ENCODE measurements at regions not wholly inside any gene's neighbourhood (a gene's known extent, or its start where the extent isn't known, plus 50 kb on each side); places are given as distances from the start of the nearest gene placed in this dataset.

DNA sequence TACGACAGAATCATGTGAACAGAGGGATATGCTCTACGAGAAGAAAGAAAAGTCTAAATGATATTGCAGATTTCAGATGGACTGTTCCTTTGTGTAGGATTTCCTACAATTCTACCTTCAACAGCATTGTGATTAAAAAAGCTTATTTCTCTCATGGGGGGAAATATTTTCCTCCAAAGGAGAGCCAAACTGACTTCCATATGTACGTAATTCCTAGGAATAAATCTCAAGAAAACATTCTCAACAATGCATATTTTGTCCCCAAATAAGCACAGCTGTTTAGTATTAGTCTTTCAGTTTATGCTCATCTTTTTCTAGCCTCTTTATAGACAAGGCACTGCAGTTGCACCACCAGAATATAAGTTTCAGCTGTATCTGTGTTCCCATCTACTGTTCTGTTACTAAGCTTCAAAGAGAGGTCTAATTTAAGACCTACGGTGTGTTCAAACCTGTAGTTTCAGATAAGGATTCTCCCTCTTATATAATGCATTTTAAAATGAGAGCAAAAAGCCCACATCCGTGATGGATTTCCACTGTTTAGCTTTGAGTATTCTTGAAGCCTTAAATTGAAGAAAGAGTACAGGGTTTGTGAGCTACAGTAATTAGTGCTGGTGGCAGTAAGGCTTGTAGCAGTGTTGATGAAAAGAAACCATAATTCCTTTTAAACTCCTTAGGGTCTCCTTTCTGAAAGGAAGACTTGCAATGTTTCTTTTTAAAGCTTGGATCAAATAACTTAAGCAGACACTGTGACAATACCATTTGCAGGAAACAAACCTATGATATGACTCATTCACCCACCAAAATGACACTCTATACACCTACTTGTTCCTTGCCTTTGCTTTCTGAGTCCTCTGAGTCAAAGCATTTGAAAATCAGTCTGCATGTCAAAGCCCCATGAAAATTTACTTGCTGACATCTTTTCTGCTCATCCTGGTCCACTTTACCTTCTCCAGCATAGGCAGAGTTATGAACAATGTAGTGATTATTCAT, 754.1 kb downstream of the NOVA1 start:
- Histone ChIP-seq H3K4me1 (no peaks in the 10 kb centered on the region), H3K27me3 (no peaks in the 10 kb centered on the region), H3K4me3 (replicated peaks in 1 of 3) (no peak overlapping the region), H3K36me3 (no peaks in the 10 kb centered on the region), H3K9me3 (no peaks in the 10 kb centered on the region), H3K27ac (no peak overlapping the region)
- TF ChIP-seq, protein P1, sequence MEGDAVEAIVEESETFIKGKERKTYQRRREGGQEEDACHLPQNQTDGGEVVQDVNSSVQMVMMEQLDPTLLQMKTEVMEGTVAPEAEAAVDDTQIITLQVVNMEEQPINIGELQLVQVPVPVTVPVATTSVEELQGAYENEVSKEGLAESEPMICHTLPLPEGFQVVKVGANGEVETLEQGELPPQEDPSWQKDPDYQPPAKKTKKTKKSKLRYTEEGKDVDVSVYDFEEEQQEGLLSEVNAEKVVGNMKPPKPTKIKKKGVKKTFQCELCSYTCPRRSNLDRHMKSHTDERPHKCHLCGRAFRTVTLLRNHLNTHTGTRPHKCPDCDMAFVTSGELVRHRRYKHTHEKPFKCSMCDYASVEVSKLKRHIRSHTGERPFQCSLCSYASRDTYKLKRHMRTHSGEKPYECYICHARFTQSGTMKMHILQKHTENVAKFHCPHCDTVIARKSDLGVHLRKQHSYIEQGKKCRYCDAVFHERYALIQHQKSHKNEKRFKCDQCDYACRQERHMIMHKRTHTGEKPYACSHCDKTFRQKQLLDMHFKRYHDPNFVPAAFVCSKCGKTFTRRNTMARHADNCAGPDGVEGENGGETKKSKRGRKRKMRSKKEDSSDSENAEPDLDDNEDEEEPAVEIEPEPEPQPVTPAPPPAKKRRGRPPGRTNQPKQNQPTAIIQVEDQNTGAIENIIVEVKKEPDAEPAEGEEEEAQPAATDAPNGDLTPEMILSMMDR (IDR thresholded peaks at IDR 0.05), result no peak
- no peak for TF ChIP-seq POLR2A (IDR thresholded peaks at IDR 0.05)
- 77% methylated on average over 5 of the region's 5 CpGs for WGBS, 2 donors
- no peak for DNase-seq
- intact Hi-C loops (cut with DNase I), result no loop called here

DNA sequence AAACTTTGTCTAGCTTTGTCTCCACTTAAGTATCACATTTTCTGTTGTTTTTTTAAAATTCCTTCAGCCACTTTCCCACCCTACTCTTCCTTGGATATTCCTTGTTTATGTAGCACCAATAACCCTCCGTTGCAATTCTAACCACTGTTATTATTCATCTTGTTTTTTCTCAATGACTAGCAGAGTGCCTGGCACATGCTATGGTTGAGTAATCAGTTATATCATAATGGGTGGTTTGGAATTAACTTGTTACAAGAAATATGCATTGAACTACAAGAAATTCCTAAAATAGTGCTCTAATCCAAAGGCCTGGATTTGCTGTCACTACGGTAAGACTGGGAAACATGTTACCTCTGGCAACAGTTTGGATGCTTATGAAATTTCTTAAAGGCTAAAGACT, 756.6 kb downstream of the NOVA1 start:
- TF ChIP-seq, protein P1 (IDR thresholded peaks at IDR 0.05), result no peak
- no peak for TF ChIP-seq POLR2A (IDR thresholded peaks at IDR 0.05)
- H3K27me3 ChIP-seq, result no peaks in the 10 kb centered on the region
- no peak overlapping the region for H3K27ac ChIP-seq
- H3K4me3 ChIP-seq (replicated peaks in 1 of 3), result no peak overlapping the region
- no peaks in the 10 kb centered on the region for H3K9me3 ChIP-seq
- WGBS, 2 donors, result 52 to 59% methylated on average over 2 of the region's 2 CpGs
- H3K4me1 ChIP-seq, result no peaks in the 10 kb centered on the region
- H3K36me3 ChIP-seq, result no peaks in the 10 kb centered on the region
- no peak for DNase-seq
- intact Hi-C loops (cut with DNase I), result no loop called here

DNA sequence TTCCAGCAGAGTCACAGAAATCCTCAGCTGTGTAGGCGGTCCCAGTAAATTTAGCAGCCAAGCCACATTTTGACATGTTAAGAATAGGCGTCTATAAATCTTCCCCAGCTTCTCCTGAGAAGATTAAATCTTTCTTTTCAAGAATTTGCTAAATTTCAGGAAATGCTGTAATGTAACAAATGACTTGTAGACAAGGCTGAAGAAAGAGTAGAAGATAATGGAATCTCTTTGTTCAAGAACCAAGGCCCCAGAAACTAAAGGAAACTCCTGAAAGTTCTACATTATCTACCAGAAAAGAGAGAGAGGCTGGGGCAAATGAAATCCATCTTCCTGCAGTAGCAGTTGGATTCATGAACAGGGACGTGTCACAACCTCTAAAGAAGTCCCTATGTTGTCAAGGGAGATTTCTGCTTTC, 760.3 kb downstream of the NOVA1 start:
- Histone ChIP-seq H3K4me1 (no peaks in the 10 kb centered on the region), H3K9me3 (no peaks in the 10 kb centered on the region), H3K36me3 (no peaks in the 10 kb centered on the region), H3K27me3 (no peaks in the 10 kb centered on the region), H3K4me3 (replicated peaks in 1 of 3) (no peak overlapping the region), H3K27ac (no peak overlapping the region)
- intact Hi-C loops (cut with DNase I), result no loop called here
- TF ChIP-seq, protein P1 (IDR thresholded peaks at IDR 0.05), result no peak
- TF ChIP-seq POLR2A (IDR thresholded peaks at IDR 0.05), result no peak
- WGBS, 2 donors, result 68 to 72% methylated on average over 3 of the region's 3 CpGs
- DNase-seq, result no peak

DNA sequence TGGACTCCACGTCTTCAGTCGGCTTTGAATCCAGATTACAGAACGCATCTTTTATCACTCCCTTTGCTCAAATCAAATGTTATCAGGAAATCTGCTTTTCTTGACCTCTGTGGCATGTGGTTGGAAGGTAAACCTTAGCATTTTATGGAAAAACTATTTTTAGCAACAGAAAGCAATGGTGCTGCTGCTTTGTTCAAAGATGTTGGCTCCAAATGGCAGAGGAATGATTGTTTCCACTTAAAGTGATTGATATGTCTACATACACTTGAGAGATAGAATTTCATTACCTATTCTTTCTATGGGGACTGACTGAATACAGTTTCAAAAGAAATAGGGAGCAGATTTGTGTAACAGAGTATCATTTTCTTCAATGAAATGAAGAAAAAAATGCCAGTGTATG, 761.2 kb downstream of the NOVA1 start:
- TF ChIP-seq, protein P1 (IDR thresholded peaks at IDR 0.05), result no peak
- TF ChIP-seq POLR2A (IDR thresholded peaks at IDR 0.05), result no peak
- no peak for DNase-seq
- Histone ChIP-seq H3K36me3 (no peaks in the 10 kb centered on the region), H3K9me3 (no peaks in the 10 kb centered on the region), H3K4me3 (replicated peaks in 1 of 3) (no peak overlapping the region), H3K4me1 (no peaks in the 10 kb centered on the region), H3K27me3 (no peaks in the 10 kb centered on the region), H3K27ac (no peak overlapping the region)
- 82 to 87% methylated on average over 3 of the region's 3 CpGs for WGBS, 2 donors
- intact Hi-C loops (cut with DNase I), result no loop called here
